ENCODE measurements at regions not wholly inside any gene's neighbourhood (a gene's known extent, or its start where the extent isn't known, plus 50 kb on each side); places are given as distances from the start of the nearest gene placed in this dataset.
A peak's percentile ranks its signal among the peaks of the same experiment; 100 is the strongest.
"Not testable (repeated sequence)": the region's sequence is repeated elsewhere in the genome, so short reads cannot be mapped to it uniquely, and the experiment has no call there.

DNA sequence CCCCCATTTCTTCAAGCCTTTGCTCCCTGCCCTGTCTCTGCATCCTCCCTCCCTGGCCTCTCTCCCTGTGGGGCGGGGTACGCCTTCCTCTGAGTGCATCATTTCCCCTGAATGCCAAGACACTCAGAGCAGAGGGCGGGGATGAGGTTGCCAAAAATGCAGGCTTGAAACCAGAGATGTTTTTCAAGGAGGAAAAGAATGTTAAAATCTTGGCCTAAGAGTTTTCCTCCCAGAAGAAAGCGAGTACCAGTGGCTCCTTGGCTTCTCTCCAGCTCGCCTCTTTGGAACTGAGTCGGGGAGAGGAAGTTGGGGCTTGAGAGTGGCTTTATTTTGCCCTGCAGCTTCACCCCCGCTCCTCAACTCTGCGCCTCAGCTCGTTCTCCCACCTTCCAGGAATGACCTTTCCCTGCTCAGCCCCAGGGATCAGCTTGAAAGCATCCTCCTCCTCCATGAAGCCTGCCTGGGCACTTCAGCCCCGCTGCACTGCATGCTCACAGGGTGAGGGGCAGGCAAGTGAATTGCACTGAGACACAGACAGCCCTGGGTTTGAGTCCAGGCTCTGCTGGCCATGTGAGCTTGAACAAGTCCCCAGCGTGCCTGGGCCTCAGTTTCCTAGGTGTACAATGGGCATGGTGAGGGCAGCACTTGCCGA is 57.5 kb upstream of the SORCS2 start:
- Histone ChIP-seq H3K4me2 (ENCODE audit: insufficient read depth, low read length) (peak overlapping the region; percentile 58), H3K27ac (ENCODE audit: low read depth, low read length) (peak overlapping the region; percentile 4), H3K79me2 (ENCODE audit: insufficient read depth, low read length) (no peaks in the 10 kb centered on the region), H3K36me3 (ENCODE audit: insufficient read depth, low read length) (no peaks in the 10 kb centered on the region), H3K4me3 (ENCODE audit: insufficient read depth, low read length) (peak overlapping the region; percentile 30), H2AFZ (ENCODE audit: low read length) (peak overlapping the region; percentile 26), H4K20me1 (ENCODE audit: insufficient read depth, low read length) (no peaks in the 10 kb centered on the region), H3K9me3 (ENCODE audit: low read depth, low read length) (peaks cover 6% of the 10 kb centered on the region), H3K4me1 (ENCODE audit: insufficient read depth, low read length) (peaks cover 15% of the 10 kb centered on the region), H3K27me3 (ENCODE audit: insufficient read depth, low read length) (peaks cover 6% of the 10 kb centered on the region)
- peak; percentile 99 for DNase-seq (ENCODE audit: insufficient read length, low spot score, missing footprints)
- TF ChIP-seq, protein P1, sequence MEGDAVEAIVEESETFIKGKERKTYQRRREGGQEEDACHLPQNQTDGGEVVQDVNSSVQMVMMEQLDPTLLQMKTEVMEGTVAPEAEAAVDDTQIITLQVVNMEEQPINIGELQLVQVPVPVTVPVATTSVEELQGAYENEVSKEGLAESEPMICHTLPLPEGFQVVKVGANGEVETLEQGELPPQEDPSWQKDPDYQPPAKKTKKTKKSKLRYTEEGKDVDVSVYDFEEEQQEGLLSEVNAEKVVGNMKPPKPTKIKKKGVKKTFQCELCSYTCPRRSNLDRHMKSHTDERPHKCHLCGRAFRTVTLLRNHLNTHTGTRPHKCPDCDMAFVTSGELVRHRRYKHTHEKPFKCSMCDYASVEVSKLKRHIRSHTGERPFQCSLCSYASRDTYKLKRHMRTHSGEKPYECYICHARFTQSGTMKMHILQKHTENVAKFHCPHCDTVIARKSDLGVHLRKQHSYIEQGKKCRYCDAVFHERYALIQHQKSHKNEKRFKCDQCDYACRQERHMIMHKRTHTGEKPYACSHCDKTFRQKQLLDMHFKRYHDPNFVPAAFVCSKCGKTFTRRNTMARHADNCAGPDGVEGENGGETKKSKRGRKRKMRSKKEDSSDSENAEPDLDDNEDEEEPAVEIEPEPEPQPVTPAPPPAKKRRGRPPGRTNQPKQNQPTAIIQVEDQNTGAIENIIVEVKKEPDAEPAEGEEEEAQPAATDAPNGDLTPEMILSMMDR (IDR thresholded peaks at IDR 0.05; ENCODE audit: extremely low read depth, low read depth, low read length) = no peak

- not testable (repeated sequence) for H2AFZ ChIP-seq (ENCODE audit: low read length); H3K27ac ChIP-seq (ENCODE audit: low read depth, low read length); H3K4me2 ChIP-seq (ENCODE audit: insufficient read depth, low read length); H3K4me3 ChIP-seq (ENCODE audit: insufficient read depth, low read length); H3K36me3 ChIP-seq (ENCODE audit: insufficient read depth, low read length); H4K20me1 ChIP-seq (ENCODE audit: insufficient read depth, low read length); H3K27me3 ChIP-seq (ENCODE audit: insufficient read depth, low read length); H3K79me2 ChIP-seq (ENCODE audit: insufficient read depth, low read length); H3K9me3 ChIP-seq (ENCODE audit: low read depth, low read length)
- peaks cover 15% of the 10 kb centered on the region for H3K4me1 ChIP-seq (ENCODE audit: insufficient read depth, low read length)
- DNase-seq (ENCODE audit: insufficient read length, low spot score, missing footprints) = peak; percentile 64
Measured at GRCh38 chr4:7133818-7134650, 58.3 kb upstream of the SORCS2 start.

GRCh38 chr4:7132730-7133582 is 59.4 kb upstream of the SORCS2 start:
- Histone ChIP-seq H3K27ac (ENCODE audit: low read depth, low read length) (no peak overlapping the region), H3K36me3 (ENCODE audit: insufficient read depth, low read length) (no peaks in the 10 kb centered on the region), H4K20me1 (ENCODE audit: insufficient read depth, low read length) (no peaks in the 10 kb centered on the region), H3K4me1 (ENCODE audit: insufficient read depth, low read length) (peaks cover 20% of the 10 kb centered on the region), H3K4me2 (ENCODE audit: insufficient read depth, low read length) (no peak overlapping the region), H3K9me3 (ENCODE audit: low read depth, low read length) (peaks cover 6% of the 10 kb centered on the region), H3K79me2 (ENCODE audit: insufficient read depth, low read length) (no peaks in the 10 kb centered on the region), H2AFZ (ENCODE audit: low read length) (no peak overlapping the region), H3K4me3 (ENCODE audit: insufficient read depth, low read length) (no peak overlapping the region), H3K27me3 (ENCODE audit: insufficient read depth, low read length) (no peaks in the 10 kb centered on the region)
- DNase-seq (ENCODE audit: insufficient read length, low spot score, missing footprints) = peak; percentile 81
- TF ChIP-seq, protein P1 (IDR thresholded peaks at IDR 0.05; ENCODE audit: extremely low read depth, low read depth, low read length) = no peak

GRCh38 chr4:7132249-7132648 is 60.1 kb upstream of the SORCS2 start:
- no peaks in the 10 kb centered on the region for H3K27me3 ChIP-seq (ENCODE audit: insufficient read depth, low read length)
- no peak overlapping the region for H3K27ac ChIP-seq (ENCODE audit: low read depth, low read length)
- peak; percentile 36 for DNase-seq (ENCODE audit: insufficient read length, low spot score, missing footprints)
- TF ChIP-seq, protein P1 (IDR thresholded peaks at IDR 0.05; ENCODE audit: extremely low read depth, low read depth, low read length) = no peak
- H3K79me2 ChIP-seq (ENCODE audit: insufficient read depth, low read length) = no peaks in the 10 kb centered on the region
- no peak overlapping the region for H2AFZ ChIP-seq (ENCODE audit: low read length)
- no peaks in the 10 kb centered on the region for H3K36me3 ChIP-seq (ENCODE audit: insufficient read depth, low read length)
- H3K4me1 ChIP-seq (ENCODE audit: insufficient read depth, low read length) = peaks cover 24% of the 10 kb centered on the region
- peaks cover 6% of the 10 kb centered on the region for H3K9me3 ChIP-seq (ENCODE audit: low read depth, low read length)
- no peaks in the 10 kb centered on the region for H4K20me1 ChIP-seq (ENCODE audit: insufficient read depth, low read length)
- no peak overlapping the region for H3K4me2 ChIP-seq (ENCODE audit: insufficient read depth, low read length)
- H3K4me3 ChIP-seq (ENCODE audit: insufficient read depth, low read length) = no peak overlapping the region

Data from osteoblast (primary cell).